Erythroblast (primary cell): ENCODE measurements at regions not wholly inside any gene's neighbourhood (a gene's known extent, or its start where the extent isn't known, plus 50 kb on each side); places are given as distances from the start of the nearest gene placed in this dataset.

ENCODE experiments used
- GATA1 ChIP-seq: IDR thresholded peaks from 2 replicates; pipeline ENCODE4 v1.6.1; 2011; ENCODE audit warnings: low read depth, mild to moderate bottlenecking, control low read depth, low read length, moderate library complexity
- POLR2A ChIP-seq: IDR thresholded peaks from 2 replicates; pipeline ENCODE4 v1.6.1; 2011; ENCODE audit warnings: mild to moderate bottlenecking, low read length

GRCh38 chr13:80684217-80684991 lies 343.5 kb upstream of the SPRY2 start:
- TF ChIP-seq POLR2A (no peak), GATA1 (no peak)
